GM12865 (cell line): ENCODE measurements at regions not wholly inside any gene's neighbourhood (a gene's known extent, or its start where the extent isn't known, plus 50 kb on each side); places are given as distances from the start of the nearest gene placed in this dataset.
A peak's percentile ranks its signal among the peaks of the same experiment; 100 is the strongest.
"Not testable (repeated sequence)": the region's sequence is repeated elsewhere in the genome, so short reads cannot be mapped to it uniquely, and the experiment has no call there.

ENCODE experiments used
- DNase-seq: peaks from one replicate; pipeline ENCODE4 v3.0.0; 2010; ENCODE audit warnings: low read depth
- H3K4me3 ChIP-seq: 2 replicates; pipeline ENCODE4 v1.5.1; 2011; ENCODE audit warnings: mild to moderate bottlenecking, low read depth, low read length, control low read depth
- TF ChIP-seq, protein P1 (sequence below): IDR thresholded peaks from 2 replicates; pipeline ENCODE4 v1.5.1; 2011; ENCODE audit warnings: low read length, control low read depth, low read depth, inconsistent platforms; ENCODE audit not compliant: insufficient read depth; ENCODE audit errors: missing control alignments

DNA sequence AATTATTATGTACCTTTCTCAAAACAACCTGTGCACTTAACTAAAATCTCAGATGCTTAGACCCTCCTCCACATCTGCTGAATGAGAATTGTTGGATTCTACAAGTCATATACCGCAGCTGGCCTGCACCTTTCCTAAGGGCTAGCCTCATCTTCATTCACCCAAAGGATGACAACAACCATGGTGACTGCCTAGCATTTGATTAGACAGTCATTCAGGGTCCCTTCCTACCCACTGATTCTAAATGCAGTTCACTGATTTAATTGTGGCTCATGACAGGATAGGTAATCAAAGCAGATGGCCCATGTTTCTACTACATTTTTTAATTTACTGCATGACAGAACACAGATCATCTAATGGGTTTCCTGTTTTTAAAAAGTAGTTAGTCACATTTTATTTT, 551.9 kb upstream of the SLC10A2 start:
- no peak for DNase-seq
- H3K4me3 ChIP-seq: no peak overlapping the region
- TF ChIP-seq, protein P1, sequence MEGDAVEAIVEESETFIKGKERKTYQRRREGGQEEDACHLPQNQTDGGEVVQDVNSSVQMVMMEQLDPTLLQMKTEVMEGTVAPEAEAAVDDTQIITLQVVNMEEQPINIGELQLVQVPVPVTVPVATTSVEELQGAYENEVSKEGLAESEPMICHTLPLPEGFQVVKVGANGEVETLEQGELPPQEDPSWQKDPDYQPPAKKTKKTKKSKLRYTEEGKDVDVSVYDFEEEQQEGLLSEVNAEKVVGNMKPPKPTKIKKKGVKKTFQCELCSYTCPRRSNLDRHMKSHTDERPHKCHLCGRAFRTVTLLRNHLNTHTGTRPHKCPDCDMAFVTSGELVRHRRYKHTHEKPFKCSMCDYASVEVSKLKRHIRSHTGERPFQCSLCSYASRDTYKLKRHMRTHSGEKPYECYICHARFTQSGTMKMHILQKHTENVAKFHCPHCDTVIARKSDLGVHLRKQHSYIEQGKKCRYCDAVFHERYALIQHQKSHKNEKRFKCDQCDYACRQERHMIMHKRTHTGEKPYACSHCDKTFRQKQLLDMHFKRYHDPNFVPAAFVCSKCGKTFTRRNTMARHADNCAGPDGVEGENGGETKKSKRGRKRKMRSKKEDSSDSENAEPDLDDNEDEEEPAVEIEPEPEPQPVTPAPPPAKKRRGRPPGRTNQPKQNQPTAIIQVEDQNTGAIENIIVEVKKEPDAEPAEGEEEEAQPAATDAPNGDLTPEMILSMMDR: no peak

DNA sequence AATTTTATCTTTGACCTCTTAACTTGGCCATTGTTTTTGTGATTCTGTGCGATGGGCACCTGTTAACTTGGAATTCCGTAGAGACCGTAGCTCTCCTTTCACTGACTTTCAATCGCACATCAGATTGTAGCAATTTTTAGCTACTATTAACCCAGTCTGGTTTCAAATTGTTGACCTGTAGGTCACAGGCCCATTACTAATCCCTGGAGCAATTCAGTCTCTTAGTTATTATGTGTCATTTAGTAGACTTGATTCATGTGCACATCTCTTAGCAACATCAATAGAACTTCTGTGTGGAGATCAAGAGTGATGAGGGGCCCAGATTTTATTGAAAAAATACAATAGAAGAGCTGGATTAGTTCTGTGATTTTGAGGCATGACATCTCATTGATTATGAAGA, 549.6 kb upstream of the SLC10A2 start:
- TF ChIP-seq, protein P1: no peak
- no peak for DNase-seq
- no peak overlapping the region for H3K4me3 ChIP-seq

DNA sequence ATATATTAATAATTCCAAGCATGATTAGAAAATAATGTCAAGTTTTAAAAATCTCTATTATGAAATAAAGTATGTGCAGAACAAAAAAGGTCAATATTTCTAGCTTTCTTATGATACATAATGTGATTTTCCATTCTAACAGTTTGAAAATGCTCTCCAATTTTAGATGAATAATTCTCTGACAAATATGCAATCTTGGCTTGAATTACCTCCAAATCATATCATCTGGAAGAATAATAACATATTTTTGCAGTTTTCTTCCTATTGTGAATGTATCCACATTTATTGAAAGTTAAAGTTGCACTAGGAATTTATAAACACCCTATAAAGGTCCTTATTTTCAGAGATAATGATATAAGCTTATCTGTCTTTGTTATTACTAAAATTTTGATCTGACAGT, 548.5 kb upstream of the SLC10A2 start:
- TF ChIP-seq, protein P1: no peak
- H3K4me3 ChIP-seq: no peak overlapping the region
- no peak for DNase-seq

DNA sequence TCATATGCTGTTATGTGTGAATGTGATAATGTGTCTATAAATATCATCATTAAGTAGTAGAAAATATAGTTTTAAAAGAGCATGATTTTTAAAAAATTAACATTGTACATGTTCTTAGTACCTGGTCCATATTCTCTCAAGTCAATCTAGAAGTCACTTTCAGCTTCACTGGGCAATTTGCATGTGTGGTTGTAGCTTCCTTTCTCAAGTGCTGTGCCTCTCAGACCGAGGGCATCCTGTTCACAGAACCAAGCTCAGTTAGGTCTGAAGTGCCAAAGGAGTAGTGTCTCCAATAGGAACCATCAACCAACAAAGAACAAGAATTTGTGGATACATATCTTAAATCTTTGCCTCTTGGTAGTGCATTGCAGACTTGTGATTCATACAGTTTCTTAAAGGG, 541.8 kb upstream of the SLC10A2 start:
- TF ChIP-seq, protein P1: no peak
- H3K4me3 ChIP-seq: no peak overlapping the region
- DNase-seq: peak; percentile 31

DNA sequence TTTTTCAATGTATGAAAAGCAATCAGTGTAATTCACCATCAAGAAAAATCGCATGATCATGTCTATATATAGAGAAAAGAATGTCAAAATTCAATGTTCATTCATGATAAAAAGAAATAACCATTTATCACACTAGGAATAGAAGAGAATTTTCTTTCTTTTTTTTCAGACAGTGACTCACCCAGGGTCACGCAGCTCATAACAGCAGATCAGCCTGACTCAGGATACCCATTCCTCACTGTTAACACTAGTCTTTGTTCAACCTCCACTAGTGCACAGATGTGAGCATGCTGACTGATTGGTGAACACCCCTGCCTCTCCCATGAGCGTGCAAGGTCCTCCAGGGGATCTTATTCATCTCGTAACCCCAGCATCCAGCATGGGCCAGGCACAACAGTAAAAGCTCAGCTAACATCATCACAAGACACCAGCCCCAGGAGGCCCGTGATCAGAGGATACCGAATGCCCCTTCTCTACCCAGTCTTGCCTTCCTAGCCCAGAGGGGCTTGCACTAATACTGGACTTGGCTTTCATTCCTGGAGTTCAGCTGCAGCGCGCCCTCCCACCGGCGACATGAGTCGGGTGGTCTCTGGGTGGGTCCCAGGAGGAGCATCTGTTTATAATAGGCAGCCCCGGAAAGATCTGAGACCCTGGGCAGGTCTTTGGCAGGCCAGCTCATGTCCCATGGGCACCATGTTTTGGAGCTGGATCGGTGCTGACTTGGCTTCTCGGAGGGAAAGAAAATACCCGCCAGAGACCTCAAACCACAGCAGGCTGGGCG, 539.5 kb upstream of the SLC10A2 start:
- TF ChIP-seq, protein P1: no peak
- DNase-seq: no peak
- H3K4me3 ChIP-seq: no peak overlapping the region

DNA sequence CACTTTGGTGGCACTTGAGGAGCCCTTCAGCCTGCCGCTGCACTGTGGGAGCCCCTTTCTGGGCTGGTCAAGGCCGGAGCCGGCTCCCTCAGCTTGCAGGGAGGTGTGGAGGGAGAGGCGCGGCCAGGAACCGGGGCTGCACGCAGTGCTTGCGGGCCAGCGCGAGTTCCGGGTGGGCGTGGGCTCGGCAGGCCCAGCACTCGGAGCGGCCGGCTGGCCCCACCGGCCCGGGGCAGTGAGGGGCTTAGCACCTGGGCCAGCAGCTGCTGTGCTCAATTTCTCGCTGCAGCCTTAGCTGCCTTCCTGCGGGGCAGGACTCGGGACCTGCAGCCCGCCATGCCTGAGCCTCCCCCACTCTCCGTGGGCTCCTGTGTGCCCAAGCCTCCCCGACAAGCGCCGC, 533.7 kb upstream of the SLC10A2 start:
- not testable (repeated sequence) for H3K4me3 ChIP-seq, DNase-seq

DNA sequence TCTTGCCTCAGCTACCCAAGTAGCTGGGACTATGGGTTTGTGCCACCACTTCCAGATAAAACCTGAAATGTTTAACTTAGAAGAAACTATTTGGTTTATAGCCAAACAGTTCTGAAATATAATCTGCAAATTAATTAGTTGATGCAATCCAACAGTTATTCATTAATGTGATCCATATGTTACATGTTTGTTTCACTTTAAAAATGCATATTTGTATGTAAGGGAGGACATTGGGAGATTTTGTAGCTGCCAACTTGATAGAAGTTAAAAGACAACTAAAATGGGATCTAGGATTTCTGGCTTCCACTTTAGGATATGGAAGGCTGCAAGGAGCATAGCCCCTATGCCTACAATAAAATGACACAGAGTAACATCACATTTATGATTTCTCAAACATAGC, 532.5 kb upstream of the SLC10A2 start:
- TF ChIP-seq, protein P1: no peak
- no peak overlapping the region for H3K4me3 ChIP-seq
- DNase-seq: no peak
